ENCODE measurements at regions not wholly inside any gene's neighbourhood (a gene's known extent, or its start where the extent isn't known, plus 50 kb on each side); places are given as distances from the start of the nearest gene placed in this dataset.

GRCh38 chr9:30235068-30235467 lies 2149.4 kb upstream of the ACO1 start:
- H3K27me3 ChIP-seq, result no peaks in the 10 kb centered on the region
- intact Hi-C loops (cut with DNase I), result no loop called here
- H3K36me3 ChIP-seq, result no peaks in the 10 kb centered on the region
- no peaks in the 10 kb centered on the region for H3K4me1 ChIP-seq
- no peak overlapping the region for H3K27ac ChIP-seq
- TF ChIP-seq POLR2A (IDR thresholded peaks at IDR 0.05), result no peak
- no peak for TF ChIP-seq CTCF (IDR thresholded peaks at IDR 0.05)
- H3K4me3 ChIP-seq (replicated peaks in 1 of 3), result no peak overlapping the region
- no peak for DNase-seq
- no peaks in the 10 kb centered on the region for H3K9me3 ChIP-seq
- 47 to 53% methylated on average over 4 of the region's 4 CpGs for whole genome bisulfite sequencing, 2 donors

GRCh38 chr9:30235564-30235963 lies 2148.9 kb upstream of the ACO1 start:
- Histone ChIP-seq H3K27ac (no peak overlapping the region), H3K4me3 (replicated peaks in 1 of 3) (no peak overlapping the region), H3K27me3 (no peaks in the 10 kb centered on the region), H3K36me3 (no peaks in the 10 kb centered on the region), H3K9me3 (no peaks in the 10 kb centered on the region), H3K4me1 (no peaks in the 10 kb centered on the region)
- intact Hi-C loops (cut with DNase I), result no loop called here
- TF ChIP-seq CTCF (IDR thresholded peaks at IDR 0.05) (no peak), POLR2A (IDR thresholded peaks at IDR 0.05) (no peak)
- 78 to 81% methylated on average over 2 of the region's 2 CpGs for WGBS, 2 donors
- DNase-seq, result no peak

- H3K4me1 ChIP-seq, result no peaks in the 10 kb centered on the region
- H3K4me3 ChIP-seq (replicated peaks in 1 of 3), result no peak overlapping the region
- intact Hi-C loops (cut with DNase I), result no loop called here
- H3K27ac ChIP-seq, result no peak overlapping the region
- no peak for DNase-seq
- H3K9me3 ChIP-seq, result no peaks in the 10 kb centered on the region
- no peaks in the 10 kb centered on the region for H3K36me3 ChIP-seq
- no peak for TF ChIP-seq CTCF (IDR thresholded peaks at IDR 0.05)
- no peak for TF ChIP-seq POLR2A (IDR thresholded peaks at IDR 0.05)
- WGBS, 2 donors, result 45 to 55% methylated on average over 2 of the region's 2 CpGs
- H3K27me3 ChIP-seq, result no peaks in the 10 kb centered on the region
Measured at GRCh38 chr9:30239878-30240277, 2144.6 kb upstream of the ACO1 start.

GRCh38 chr9:30243467-30243866 lies 2141.0 kb upstream of the ACO1 start:
- Histone ChIP-seq H3K4me3 (replicated peaks in 1 of 3) (no peak overlapping the region), H3K27me3 (no peaks in the 10 kb centered on the region), H3K36me3 (no peaks in the 10 kb centered on the region), H3K27ac (no peak overlapping the region), H3K4me1 (no peaks in the 10 kb centered on the region), H3K9me3 (no peaks in the 10 kb centered on the region)
- intact Hi-C loops (cut with DNase I), result no loop called here
- no peak for TF ChIP-seq POLR2A (IDR thresholded peaks at IDR 0.05)
- no peak for TF ChIP-seq CTCF (IDR thresholded peaks at IDR 0.05)
- no peak for DNase-seq

GRCh38 chr9:30244877-30245276 lies 2139.6 kb upstream of the ACO1 start:
- H3K27me3 ChIP-seq, result no peaks in the 10 kb centered on the region
- intact Hi-C loops (cut with DNase I), result no loop called here
- no peak overlapping the region for H3K27ac ChIP-seq
- TF ChIP-seq CTCF (IDR thresholded peaks at IDR 0.05), result no peak
- no peak for TF ChIP-seq POLR2A (IDR thresholded peaks at IDR 0.05)
- H3K4me1 ChIP-seq, result no peaks in the 10 kb centered on the region
- no peak for DNase-seq
- no peaks in the 10 kb centered on the region for H3K9me3 ChIP-seq
- no peak overlapping the region for H3K4me3 ChIP-seq (replicated peaks in 1 of 3)
- H3K36me3 ChIP-seq, result no peaks in the 10 kb centered on the region

Data from thyroid gland (tissue), 4 donors.